Left ventricle myocardium superior (tissue), 1 donor: ENCODE measurements at regions not wholly inside any gene's neighbourhood (a gene's known extent, or its start where the extent isn't known, plus 50 kb on each side); places are given as distances from the start of the nearest gene placed in this dataset.
A peak's percentile ranks its signal among the peaks of the same experiment; 100 is the strongest.
"Not testable (repeated sequence)": the region's sequence is repeated elsewhere in the genome, so short reads cannot be mapped to it uniquely, and the experiment has no call there.

ENCODE experiments used
- ATAC-seq: fragments of 200-7000 bp; cut with Tn5 transposase; one replicate; pipeline ENCODE4 v1.9.1; 2020; ENCODE audit warnings: mild to moderate bottlenecking, moderate library complexity
- DNase-seq: peaks from one replicate; pipeline ENCODE4 v3.0.0-alpha.2; 2020
- intact Hi-C: fragments of 100-400 bp; cut with micrococcal nuclease; formaldehyde crosslinking; loops from one replicate; pipeline ENCODE4 v1.11.0; 2022
- donor health status: DM: no; HTN: yes; CAD: no; lungs with severe emphysema.

DNA sequence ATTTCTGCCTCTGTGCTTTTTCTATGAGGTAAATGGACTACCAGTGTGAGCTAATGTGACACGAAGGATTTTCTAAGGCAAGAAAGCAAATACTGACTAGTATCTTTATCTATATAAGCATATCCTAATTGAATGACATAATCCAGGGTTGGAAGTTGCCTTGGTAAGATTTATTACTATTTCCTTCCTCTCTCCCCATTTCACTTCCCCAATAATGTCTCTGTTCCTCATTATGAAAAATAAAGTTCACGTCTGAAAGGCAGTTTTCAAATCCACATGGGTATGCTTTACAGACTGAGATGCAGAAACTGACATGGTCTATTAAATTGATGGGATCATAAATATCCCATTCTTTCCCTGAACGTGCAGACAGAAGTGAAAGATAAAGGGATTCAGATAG is 86.0 kb downstream of the DTWD1 start:
- no peak for DNase-seq
- intact Hi-C loops, result no loop called here
- ATAC-seq, result no peak

GRCh38 chr15:49707598-49707997 is 86.8 kb downstream of the DTWD1 start:
- no peak for ATAC-seq
- no peak for DNase-seq
- intact Hi-C loops, result no loop called here

GRCh38 chr15:49709646-49710214 is 88.9 kb downstream of the DTWD1 start:
- intact Hi-C loops, result no loop called here
- DNase-seq (no peak), ATAC-seq (no peak)

GRCh38 chr15:49712162-49712561 is 91.3 kb downstream of the DTWD1 start:
- DNase-seq (no peak), ATAC-seq (no peak)
- intact Hi-C loops, result no loop called here

- ATAC-seq (no peak), DNase-seq (no peak)
- intact Hi-C loops, result no loop called here
Observed at GRCh38 chr15:49712846-49713450, 92.1 kb downstream of the DTWD1 start.

DNA sequence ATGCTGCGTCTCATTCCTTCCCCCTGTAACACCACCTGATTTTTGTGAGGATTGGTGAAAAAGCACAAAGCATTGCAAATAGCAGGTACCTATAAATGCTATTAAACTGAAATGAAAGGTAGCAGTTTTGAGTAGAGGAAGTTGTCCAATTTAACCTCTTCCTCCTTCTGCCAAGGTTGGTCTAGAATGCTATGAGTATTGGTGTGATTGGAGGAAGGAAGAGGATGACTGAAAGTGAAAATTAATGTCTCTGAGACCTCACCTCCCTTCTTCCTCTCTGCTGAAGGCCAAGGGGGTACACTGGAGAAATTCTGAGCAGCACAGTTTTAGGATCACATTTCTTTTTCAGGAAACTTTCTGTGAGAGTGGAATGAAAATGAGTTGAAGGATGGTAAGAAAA is 94.4 kb downstream of the DTWD1 start:
- DNase-seq (no peak), ATAC-seq (no peak)
- intact Hi-C loops, result no loop called here

- ATAC-seq (no peak), DNase-seq (no peak)
- intact Hi-C loops, result no loop called here
Observed at GRCh38 chr15:49715701-49716100, 94.9 kb downstream of the DTWD1 start.

DNA sequence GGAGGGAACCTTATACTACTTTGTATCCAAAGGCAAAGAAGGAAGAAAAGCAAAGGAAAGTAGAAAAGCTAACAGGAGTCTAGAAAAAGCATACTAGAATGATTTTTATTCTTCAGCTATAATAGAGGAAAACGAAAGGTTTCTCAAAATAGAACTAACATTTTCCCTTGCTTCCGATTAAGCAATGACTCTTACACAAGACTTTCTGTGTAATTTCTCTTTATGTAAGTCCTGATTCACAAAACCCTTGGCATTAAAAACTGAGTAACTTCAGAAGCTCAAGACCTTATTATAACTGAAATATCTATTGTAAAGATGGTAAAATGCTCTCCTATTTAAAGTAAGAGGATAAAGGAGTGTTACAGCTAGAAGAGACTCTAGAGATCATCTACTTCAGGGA is 97.4 kb downstream of the DTWD1 start:
- ATAC-seq (peak; percentile 61), DNase-seq (no peak)
- intact Hi-C loops, result no loop called here

DNA sequence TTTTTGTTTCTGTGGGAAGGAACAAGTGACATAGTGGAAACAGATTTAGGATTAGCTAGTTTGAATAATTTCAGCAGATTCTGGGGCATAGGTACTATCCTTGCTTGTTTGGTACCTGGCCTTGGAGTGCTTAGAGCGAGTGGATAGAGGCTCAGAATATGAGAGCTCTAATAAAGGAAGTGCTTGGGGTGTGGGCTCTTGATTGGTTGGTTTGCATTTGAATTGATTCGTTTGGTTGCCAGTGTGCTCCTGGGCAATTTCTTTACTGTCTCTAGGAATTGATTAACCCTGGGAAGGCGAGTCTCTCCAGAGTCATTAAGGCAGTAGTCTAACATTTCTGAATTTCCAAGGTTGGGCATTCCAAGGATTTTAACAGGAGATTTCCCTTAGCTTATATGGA is 98.0 kb downstream of the DTWD1 start:
- ATAC-seq, result peak; percentile 25

GRCh38 chr15:49720261-49720660 is 99.4 kb downstream of the DTWD1 start:
- no peak for DNase-seq
- ATAC-seq, result peak; percentile 35
- intact Hi-C loops, result no loop called here

More for the DNA sequence above, 98.0 kb downstream of the DTWD1 start:
- DNase-seq, result no peak
- intact Hi-C loops, result no loop called here

DNA sequence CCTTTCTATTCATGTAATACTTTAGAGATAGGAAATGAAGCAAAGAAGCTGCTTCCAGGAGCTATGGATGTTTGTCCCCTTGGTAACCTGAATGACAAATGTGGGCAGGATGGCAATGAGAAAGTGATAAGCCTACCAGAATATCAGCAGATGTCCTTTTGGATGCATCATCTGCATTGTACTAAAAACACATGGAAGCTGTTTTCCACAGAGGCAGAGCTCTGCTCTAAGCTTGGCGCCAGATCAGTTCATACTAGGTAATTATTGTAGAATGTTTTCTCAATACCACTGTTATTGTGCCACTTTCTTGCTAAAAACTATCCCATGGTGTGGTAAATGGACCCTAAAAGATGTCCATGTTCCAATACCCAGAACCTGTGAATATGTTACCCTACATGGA is 100.2 kb downstream of the DTWD1 start:
- no peak for DNase-seq
- intact Hi-C loops, result no loop called here
- ATAC-seq, result no peak

GRCh38 chr15:49721621-49722020 is 100.8 kb downstream of the DTWD1 start:
- intact Hi-C loops, result no loop called here
- ATAC-seq (no peak), DNase-seq (no peak)

DNA sequence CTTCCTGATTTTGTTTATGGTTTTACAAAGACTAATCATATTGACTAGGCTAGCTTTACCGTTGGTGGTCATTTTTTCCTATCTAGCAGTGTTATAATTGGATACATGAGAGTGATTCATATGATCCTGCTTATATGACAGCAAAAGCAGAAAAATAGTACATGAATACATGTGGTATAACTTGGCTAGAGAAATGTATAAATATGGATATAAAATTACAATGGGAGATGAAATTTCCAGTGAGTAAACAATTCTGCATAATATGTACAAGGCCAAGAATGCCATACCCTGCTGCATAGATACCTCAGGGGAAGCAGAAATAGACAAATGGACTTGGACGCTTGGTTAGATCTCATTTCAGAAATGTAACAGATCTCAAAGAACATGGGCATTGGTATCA is 103.1 kb downstream of the DTWD1 start:
- intact Hi-C loops, result no loop called here
- DNase-seq (no peak), ATAC-seq (no peak)

DNA sequence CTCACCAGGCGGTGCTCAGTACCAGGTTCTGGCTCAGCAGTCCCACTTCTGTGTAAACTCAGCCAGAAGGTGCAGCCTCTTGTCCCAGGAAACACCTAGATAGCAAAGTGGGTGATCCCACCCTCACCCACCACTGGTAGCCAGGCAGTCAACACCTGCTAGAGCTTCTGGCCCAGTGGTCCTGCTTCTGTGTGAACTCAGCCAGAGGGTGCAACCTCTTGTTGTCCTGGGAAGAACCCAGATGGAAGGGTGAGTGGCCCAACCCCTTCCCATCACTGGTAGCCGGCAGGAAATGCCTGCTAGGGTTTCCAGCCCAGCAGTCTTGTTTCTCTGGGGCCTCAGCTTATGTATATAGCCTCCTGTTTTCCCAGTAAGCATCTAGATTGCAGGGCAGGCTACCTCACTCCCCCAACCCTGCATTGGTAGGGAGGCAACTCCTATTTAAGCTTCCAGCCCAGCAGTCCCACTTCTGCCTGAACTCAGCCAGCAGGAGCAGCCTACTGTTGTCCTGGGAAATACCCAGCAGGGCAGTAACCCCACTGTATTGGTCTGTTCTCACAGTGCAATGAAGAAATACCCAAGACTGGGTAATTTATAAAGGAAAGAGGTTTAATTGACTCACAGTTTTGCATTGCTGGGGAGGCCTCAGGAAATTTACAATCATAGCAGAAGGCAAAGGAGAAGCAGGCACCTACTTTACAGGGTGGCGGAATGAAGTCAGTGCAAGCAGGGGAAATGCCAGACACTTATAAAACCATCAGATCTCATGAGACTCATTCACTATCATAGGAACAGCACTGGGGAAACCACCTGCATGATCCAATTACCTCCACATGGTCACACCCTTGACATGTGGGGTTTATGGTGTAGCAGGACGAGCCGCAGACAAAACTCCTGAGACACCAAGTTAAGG is 110.6 kb downstream of the DTWD1 start:
- no peak for DNase-seq
- intact Hi-C loops, result no loop called here
- no peak for ATAC-seq

- DNase-seq, intact Hi-C loops, ATAC-seq: not testable (repeated sequence)
Observed at GRCh38 chr15:49732109-49732508, 111.3 kb downstream of the DTWD1 start.

GRCh38 chr15:49734089-49734488 is 113.2 kb downstream of the DTWD1 start:
- intact Hi-C loops, DNase-seq, ATAC-seq: not testable (repeated sequence)

- intact Hi-C loops, result no loop called here
- ATAC-seq (no peak), DNase-seq (no peak)
Observed at GRCh38 chr15:49734831-49735508, 114.1 kb downstream of the DTWD1 start.

GRCh38 chr15:49737127-49737526 is 116.3 kb downstream of the DTWD1 start:
- ATAC-seq, result no peak
- intact Hi-C loops, result no loop called here
- DNase-seq, result no peak

GRCh38 chr15:49741712-49742111 is 120.9 kb downstream of the DTWD1 start:
- intact Hi-C loops, result no loop called here
- ATAC-seq (peak; percentile 45), DNase-seq (no peak)

- peak; percentile 84 for ATAC-seq
- intact Hi-C loops, result no loop called here
- DNase-seq, result peak; percentile 48
Observed at GRCh38 chr15:49742381-49742780, 121.5 kb downstream of the DTWD1 start.
